HT-29 (cell line): ENCODE measurements at regions not wholly inside any gene's neighbourhood (a gene's known extent, or its start where the extent isn't known, plus 50 kb on each side); places are given as distances from the start of the nearest gene placed in this dataset.

ENCODE experiments used
- DNase-seq: peaks from one replicate; pipeline ENCODE4 v3.0.0-alpha.2; 2015; ENCODE audit warnings: low spot score

DNA sequence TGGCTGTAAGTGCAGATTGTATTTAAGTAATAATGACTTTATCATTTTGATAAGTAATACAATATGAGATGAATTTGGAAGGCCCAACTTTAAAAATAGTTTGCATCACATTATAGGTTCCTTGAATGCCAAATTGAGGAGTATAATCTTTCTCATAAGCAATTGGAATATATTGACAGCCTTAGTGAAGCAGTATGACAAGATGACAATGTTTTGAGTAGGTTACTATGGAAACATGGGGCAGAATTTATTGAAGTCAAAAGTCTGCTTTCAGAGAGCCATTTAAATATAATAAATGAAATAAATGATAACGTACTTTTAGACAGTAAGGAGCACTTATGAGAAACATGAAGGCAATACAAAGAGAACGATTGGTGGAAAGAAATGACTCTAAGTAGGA is 776.4 kb downstream of the TECRL start:
- no peak for DNase-seq

- no peak for DNase-seq
Observed at GRCh38 chr4:63620271-63620670, 789.0 kb downstream of the TECRL start.

DNA sequence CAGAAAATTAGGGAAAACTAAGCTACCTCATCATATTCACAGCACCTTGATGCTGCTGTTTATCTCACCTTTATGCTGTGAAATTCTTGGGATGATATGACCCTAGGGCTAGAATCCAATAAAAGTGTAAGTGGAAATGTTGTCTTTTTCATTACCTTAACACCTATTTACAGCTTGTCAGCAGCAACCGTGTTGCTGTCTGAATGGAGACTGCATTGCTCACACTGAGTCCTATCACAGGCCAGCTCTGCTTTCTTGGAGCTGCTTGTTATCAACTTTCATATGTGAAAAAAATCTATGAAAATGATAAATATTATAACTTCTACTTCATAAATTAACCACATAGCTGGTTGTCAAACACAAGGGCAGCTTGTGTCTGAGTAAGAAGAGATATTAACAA is 789.5 kb downstream of the TECRL start:
- no peak for DNase-seq

- no peak for DNase-seq
Observed at GRCh38 chr4:63618883-63619718, 790.1 kb downstream of the TECRL start.

- DNase-seq, result no peak
Observed at GRCh38 chr4:63607169-63607872, 801.9 kb downstream of the TECRL start.

DNA sequence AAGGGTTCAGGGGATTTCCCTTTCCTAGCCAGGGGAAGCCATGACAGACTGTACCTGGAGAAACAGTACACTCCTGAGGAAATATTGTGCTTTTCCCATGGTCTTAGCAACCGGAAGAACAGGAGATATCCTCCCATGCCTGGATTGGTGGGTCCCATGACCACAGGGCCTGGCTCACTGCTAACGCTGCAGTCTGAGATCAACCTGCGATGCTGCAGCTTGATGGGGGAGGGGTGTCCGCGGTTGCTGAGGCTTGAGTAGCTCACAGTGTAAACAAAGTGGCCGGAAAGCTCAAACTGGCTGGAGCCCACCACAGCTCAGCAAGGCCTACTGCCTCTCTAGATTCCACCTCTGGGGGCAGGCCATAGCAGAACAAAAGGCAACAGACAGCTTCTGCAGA is 819.5 kb downstream of the TECRL start:
- DNase-seq, result no peak

GRCh38 chr4:63583561-63583960 is 825.7 kb downstream of the TECRL start:
- DNase-seq, result no peak

- no peak for DNase-seq
Observed at GRCh38 chr4:63583007-63583406, 826.2 kb downstream of the TECRL start.

GRCh38 chr4:63580796-63581475 is 828.3 kb downstream of the TECRL start:
- DNase-seq, result no peak

GRCh38 chr4:63578383-63578782 is 830.9 kb downstream of the TECRL start:
- DNase-seq, result peak; percentile 41

GRCh38 chr4:63566658-63567057 is 842.6 kb downstream of the TECRL start:
- DNase-seq, result no peak

- peak; percentile 23 for DNase-seq
Observed at GRCh38 chr4:63563288-63564014, 845.8 kb downstream of the TECRL start.

- no peak for DNase-seq
Observed at GRCh38 chr4:63558709-63559108, 850.5 kb downstream of the TECRL start.

- DNase-seq, result no peak
Observed at GRCh38 chr4:63556332-63556731, 852.9 kb downstream of the TECRL start.

DNA sequence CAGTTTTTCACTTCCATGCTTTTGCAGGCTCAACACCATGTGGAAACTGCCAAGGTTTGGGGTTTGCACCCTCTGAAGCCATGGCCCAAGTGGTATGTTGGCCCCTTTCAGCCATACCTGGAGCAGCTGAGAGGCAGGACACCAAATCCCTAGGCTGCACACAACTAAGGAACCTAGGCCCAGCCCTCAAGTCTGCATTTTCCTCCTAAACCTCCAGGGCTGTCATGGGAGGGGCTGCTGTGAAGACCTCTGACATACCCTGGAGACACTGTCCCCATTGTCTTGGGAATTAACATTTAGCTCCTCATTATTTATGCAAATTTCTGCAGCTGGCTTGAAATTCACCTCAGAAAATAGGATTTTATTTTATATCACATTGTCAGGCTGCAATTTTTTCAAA is 856.1 kb downstream of the TECRL start:
- no peak for DNase-seq

GRCh38 chr4:63541828-63542227 is 867.4 kb downstream of the TECRL start:
- no peak for DNase-seq

GRCh38 chr4:63529581-63530337 is 879.5 kb downstream of the TECRL start:
- DNase-seq, result no peak

GRCh38 chr4:63528256-63528991 is 880.8 kb downstream of the TECRL start:
- DNase-seq, result peak; percentile 20

GRCh38 chr4:63526251-63526650 is 883.0 kb downstream of the TECRL start:
- no peak for DNase-seq

DNA sequence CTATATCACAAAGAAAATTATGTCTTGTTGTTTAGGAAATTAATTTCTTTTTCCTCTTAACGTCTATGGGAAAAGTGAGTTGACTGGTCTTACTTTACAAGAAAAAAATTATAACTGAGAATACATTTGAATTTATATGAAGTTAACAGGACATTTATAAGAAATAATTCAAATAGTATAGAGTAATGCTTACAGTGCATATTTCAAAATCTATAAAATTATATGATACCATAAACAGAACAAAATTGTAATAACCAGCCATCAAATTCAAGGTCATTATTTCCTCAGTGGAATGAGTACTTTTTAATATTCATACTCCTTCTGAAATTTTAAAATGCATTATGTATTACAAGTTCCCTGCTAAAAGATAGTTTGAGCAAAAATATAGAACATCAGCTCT is 884.5 kb downstream of the TECRL start:
- no peak for DNase-seq
